HepG2 (cell line): ENCODE measurements at regions not wholly inside any gene's neighbourhood (a gene's known extent, or its start where the extent isn't known, plus 50 kb on each side); places are given as distances from the start of the nearest gene placed in this dataset.

Experiments
- NCOA1 ChIP-seq: sonication (generic); formaldehyde crosslinking; IDR thresholded peaks from 2 replicates; pipeline ENCODE4 v1.9.0; 2021; ENCODE audit warnings: missing genetic modification reagents
- PAF1 ChIP-seq: IDR thresholded peaks from 2 replicates; pipeline ENCODE4 v1.6.1; 2016; ENCODE audit warnings: missing genetic modification reagents, missing compliant biosample characterization
- SPEN ChIP-seq: sonication (generic); formaldehyde crosslinking; IDR thresholded peaks from 2 replicates; pipeline ENCODE4 v1.5.1; 2020; ENCODE audit warnings: low read depth, mild to moderate bottlenecking, missing genetic modification reagents
- TOE1 ChIP-seq: sonication (generic); formaldehyde crosslinking; IDR thresholded peaks from 2 replicates; pipeline ENCODE4 v1.4.0; 2020; ENCODE audit warnings: mild to moderate bottlenecking, missing genetic modification reagents
- ZNF333 ChIP-seq: sonication (generic); formaldehyde crosslinking; IDR thresholded peaks from 2 replicates; pipeline ENCODE4 v1.4.0; 2020; ENCODE audit warnings: mild to moderate bottlenecking, missing genetic modification reagents, borderline replicate concordance
- TF ChIP-seq, protein P1 (sequence below): sonication (generic); formaldehyde crosslinking; IDR thresholded peaks from 2 replicates; pipeline ENCODE4 v1.5.0; 2020; ENCODE audit warnings: mild to moderate bottlenecking, missing genetic modification reagents, borderline replicate concordance
- TF ChIP-seq, protein P2 (sequence below): sonication (generic); formaldehyde crosslinking; IDR thresholded peaks from 2 replicates; pipeline ENCODE4 v1.5.1; 2020; ENCODE audit warnings: missing genetic modification reagents, mild to moderate bottlenecking, borderline replicate concordance
- TF ChIP-seq, protein P3 (sequence below): IDR thresholded peaks from 2 replicates; pipeline ENCODE4 v1.6.1; 2016; ENCODE audit warnings: missing compliant biosample characterization, missing genetic modification reagents, borderline replicate concordance
- TF ChIP-seq, protein P4 (sequence below): sonication (generic); formaldehyde crosslinking; IDR thresholded peaks from 2 replicates; pipeline ENCODE4 v1.4.0; 2020; ENCODE audit warnings: missing genetic modification reagents
- TF ChIP-seq, protein P5 (sequence below): sonication (generic); formaldehyde crosslinking; IDR thresholded peaks from 2 replicates; pipeline ENCODE4 v1.4.0; 2020; ENCODE audit warnings: mild to moderate bottlenecking, missing genetic modification reagents

DNA sequence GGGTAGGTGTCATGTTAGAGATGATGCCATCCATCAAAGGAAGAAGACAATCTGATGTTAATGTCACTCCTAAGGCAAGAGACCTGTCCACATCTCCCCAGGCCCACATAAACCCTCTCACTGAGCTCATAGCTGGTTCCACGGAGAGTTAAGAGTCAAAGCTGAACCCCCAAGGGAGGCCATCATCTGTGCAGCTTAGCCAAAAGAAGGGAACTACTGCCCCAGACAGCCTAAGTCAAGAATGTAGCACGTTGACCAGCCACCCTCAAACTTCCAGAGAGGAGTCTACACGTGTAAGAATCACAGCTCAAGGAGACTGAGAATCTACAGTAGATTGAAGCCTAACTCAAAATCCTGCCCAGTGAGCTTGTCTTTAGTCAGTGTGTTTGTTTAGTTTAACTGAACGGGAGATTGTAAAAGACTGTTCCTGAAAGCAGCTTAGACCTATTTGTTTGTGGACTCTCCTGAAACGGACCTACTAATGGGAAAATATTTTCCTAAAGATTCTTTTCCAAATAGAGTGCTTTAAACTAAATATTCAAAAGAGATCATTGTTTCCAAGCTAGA, 192.7 kb upstream of the NFE2L3 start (continued):
- TF ChIP-seq, protein P1, sequence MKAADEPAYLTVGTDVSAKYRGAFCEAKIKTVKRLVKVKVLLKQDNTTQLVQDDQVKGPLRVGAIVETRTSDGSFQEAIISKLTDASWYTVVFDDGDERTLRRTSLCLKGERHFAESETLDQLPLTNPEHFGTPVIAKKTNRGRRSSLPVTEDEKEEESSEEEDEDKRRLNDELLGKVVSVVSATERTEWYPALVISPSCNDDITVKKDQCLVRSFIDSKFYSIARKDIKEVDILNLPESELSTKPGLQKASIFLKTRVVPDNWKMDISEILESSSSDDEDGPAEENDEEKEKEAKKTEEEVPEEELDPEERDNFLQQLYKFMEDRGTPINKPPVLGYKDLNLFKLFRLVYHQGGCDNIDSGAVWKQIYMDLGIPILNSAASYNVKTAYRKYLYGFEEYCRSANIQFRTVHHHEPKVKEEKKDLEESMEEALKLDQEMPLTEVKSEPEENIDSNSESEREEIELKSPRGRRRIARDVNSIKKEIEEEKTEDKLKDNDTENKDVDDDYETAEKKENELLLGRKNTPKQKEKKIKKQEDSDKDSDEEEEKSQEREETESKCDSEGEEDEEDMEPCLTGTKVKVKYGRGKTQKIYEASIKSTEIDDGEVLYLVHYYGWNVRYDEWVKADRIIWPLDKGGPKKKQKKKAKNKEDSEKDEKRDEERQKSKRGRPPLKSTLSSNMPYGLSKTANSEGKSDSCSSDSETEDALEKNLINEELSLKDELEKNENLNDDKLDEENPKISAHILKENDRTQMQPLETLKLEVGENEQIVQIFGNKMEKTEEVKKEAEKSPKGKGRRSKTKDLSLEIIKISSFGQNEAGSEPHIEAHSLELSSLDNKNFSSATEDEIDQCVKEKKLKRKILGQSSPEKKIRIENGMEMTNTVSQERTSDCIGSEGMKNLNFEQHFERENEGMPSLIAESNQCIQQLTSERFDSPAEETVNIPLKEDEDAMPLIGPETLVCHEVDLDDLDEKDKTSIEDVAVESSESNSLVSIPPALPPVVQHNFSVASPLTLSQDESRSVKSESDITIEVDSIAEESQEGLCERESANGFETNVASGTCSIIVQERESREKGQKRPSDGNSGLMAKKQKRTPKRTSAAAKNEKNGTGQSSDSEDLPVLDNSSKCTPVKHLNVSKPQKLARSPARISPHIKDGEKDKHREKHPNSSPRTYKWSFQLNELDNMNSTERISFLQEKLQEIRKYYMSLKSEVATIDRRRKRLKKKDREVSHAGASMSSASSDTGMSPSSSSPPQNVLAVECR (CRISPR knock-in tag): no peak
- TF ChIP-seq TOE1 (CRISPR knock-in tag): no peak
- TF ChIP-seq NCOA1: no peak
- no peak for TF ChIP-seq PAF1 (CRISPR knock-in tag)
- no peak for TF ChIP-seq ZNF333 (CRISPR knock-in tag)
- no peak for TF ChIP-seq SPEN (CRISPR knock-in tag)
- TF ChIP-seq, protein P2, sequence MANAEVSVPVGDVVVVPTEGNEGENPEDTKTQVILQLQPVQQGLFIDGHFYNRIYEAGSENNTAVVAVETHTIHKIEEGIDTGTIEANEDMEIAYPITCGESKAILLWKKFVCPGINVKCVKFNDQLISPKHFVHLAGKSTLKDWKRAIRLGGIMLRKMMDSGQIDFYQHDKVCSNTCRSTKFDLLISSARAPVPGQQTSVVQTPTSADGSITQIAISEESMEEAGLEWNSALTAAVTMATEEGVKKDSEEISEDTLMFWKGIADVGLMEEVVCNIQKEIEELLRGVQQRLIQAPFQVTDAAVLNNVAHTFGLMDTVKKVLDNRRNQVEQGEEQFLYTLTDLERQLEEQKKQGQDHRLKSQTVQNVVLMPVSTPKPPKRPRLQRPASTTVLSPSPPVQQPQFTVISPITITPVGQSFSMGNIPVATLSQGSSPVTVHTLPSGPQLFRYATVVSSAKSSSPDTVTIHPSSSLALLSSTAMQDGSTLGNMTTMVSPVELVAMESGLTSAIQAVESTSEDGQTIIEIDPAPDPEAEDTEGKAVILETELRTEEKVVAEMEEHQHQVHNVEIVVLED (CRISPR knock-in tag): no peak
- TF ChIP-seq, protein P3, sequence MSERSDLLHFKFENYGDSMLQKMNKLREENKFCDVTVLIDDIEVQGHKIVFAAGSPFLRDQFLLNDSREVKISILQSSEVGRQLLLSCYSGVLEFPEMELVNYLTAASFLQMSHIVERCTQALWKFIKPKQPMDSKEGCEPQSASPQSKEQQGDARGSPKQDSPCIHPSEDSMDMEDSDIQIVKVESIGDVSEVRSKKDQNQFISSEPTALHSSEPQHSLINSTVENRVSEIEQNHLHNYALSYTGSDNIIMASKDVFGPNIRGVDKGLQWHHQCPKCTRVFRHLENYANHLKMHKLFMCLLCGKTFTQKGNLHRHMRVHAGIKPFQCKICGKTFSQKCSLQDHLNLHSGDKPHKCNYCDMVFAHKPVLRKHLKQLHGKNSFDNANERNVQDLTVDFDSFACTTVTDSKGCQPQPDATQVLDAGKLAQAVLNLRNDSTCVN: no peak
- TF ChIP-seq, protein P4, sequence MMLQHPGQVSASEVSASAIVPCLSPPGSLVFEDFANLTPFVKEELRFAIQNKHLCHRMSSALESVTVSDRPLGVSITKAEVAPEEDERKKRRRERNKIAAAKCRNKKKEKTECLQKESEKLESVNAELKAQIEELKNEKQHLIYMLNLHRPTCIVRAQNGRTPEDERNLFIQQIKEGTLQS (CRISPR knock-in tag): no peak
- TF ChIP-seq, protein P5, sequence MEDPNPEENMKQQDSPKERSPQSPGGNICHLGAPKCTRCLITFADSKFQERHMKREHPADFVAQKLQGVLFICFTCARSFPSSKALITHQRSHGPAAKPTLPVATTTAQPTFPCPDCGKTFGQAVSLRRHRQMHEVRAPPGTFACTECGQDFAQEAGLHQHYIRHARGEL: no peak
- TF ChIP-seq, all 625 proteins: peak for 0
